OCI-LY7 (cell line): ENCODE measurements at regions not wholly inside any gene's neighbourhood (a gene's known extent, or its start where the extent isn't known, plus 50 kb on each side); places are given as distances from the start of the nearest gene placed in this dataset.

Experiments used
- CTCF ChIP-seq: fragments of 200-600 bp; sonication (generic); conservative IDR thresholded peaks from 2 replicates; pipeline ENCODE4 v1.5.1; 2014; ENCODE audit warnings: mild to moderate bottlenecking, antibody characterized with exemption, low read length, moderate library complexity, mixed read lengths
- EZH2phosphoT487 ChIP-seq: fragments of 200-600 bp; sonication (generic); IDR thresholded peaks from 2 replicates; pipeline ENCODE4 v1.6.1; 2018; ENCODE audit warnings: low read depth, borderline replicate concordance, mild to moderate bottlenecking, mixed run types, antibody characterized with exemption, low read length, moderate library complexity, mixed read lengths

GRCh38 chr7:156261581-156261980 is 379.0 kb upstream of the RNF32 start:
- TF ChIP-seq CTCF (no peak), EZH2phosphoT487 (no peak)
